GM12864 (cell line): ENCODE measurements at regions not wholly inside any gene's neighbourhood (a gene's known extent, or its start where the extent isn't known, plus 50 kb on each side); places are given as distances from the start of the nearest gene placed in this dataset.
"Not testable (repeated sequence)": the region's sequence is repeated elsewhere in the genome, so short reads cannot be mapped to it uniquely, and the experiment has no call there.

Experiments used
- DNase-seq: peaks from one replicate; pipeline ENCODE4 v3.0.0-alpha.2; 2011; ENCODE audit warnings: low read depth
- H3K4me3 ChIP-seq: 2 replicates; pipeline ENCODE4 v1.5.1; 2011; ENCODE audit warnings: mild to moderate bottlenecking, low read depth, low read length, control low read depth
- TF ChIP-seq, protein P1 (sequence below): IDR thresholded peaks from 2 replicates; pipeline ENCODE4 v1.5.1; 2011; ENCODE audit warnings: low read depth, mild to moderate bottlenecking, moderate library complexity, low read length, control low read depth, inconsistent platforms; ENCODE audit errors: missing control alignments

DNA sequence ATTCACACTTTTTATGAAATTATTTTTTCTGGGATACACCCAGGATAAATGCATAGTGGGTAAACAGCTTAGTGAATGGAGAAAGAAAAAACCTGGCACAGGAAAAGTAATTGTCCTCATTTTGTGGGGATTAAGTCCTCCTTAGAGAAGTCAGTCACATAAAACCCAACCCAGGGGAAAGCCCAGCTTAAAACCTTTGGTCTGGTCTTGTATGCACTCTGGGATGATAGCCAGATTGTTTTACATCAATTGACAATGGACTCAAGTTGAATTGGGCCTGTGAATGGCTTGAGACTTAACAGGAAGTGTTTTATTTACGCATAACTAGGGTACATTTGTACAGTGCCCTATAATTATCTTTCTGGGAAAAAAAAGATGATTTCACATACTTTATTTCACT is 561.3 kb upstream of the GRIA3 start:
- TF ChIP-seq, protein P1, sequence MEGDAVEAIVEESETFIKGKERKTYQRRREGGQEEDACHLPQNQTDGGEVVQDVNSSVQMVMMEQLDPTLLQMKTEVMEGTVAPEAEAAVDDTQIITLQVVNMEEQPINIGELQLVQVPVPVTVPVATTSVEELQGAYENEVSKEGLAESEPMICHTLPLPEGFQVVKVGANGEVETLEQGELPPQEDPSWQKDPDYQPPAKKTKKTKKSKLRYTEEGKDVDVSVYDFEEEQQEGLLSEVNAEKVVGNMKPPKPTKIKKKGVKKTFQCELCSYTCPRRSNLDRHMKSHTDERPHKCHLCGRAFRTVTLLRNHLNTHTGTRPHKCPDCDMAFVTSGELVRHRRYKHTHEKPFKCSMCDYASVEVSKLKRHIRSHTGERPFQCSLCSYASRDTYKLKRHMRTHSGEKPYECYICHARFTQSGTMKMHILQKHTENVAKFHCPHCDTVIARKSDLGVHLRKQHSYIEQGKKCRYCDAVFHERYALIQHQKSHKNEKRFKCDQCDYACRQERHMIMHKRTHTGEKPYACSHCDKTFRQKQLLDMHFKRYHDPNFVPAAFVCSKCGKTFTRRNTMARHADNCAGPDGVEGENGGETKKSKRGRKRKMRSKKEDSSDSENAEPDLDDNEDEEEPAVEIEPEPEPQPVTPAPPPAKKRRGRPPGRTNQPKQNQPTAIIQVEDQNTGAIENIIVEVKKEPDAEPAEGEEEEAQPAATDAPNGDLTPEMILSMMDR: no peak
- no peak for DNase-seq
- no peak overlapping the region for H3K4me3 ChIP-seq

DNA sequence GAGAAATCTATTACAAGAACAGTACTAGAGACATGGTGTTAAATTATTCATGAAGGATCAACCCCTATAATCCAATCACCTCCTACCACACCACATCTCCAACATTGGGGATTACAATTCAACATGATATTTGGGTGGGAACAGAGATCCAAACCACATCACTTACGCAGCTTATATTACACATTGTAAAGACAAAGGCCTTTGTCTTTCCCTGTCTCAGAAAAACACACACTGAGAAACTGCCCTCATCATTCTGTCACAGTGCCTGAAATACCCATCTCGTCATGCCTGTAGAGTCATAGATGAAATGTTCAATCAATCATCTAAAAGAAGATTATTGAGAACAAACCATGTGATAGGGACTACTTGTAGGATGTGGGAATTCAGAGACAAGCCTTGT is 558.8 kb upstream of the GRIA3 start:
- no peak overlapping the region for H3K4me3 ChIP-seq
- no peak for DNase-seq
- TF ChIP-seq, protein P1: no peak

DNA sequence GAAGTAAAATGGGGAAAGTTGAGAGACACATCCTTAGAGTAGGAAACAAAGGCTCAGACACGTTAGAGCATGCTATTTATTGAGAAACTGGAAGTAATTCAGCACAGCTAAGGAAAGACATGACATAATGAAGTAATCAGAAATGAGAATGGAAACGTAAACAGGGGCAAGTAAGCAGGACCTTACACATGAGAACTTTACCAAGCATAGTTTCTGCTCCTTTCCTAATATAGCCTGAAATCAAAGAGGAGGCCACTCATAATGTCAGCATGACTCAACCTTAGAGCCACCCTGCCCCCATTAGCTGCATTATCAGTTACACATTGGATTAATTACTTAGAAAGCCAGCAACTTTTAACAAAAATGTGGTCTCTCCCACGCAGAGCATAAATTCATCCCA is 558.3 kb upstream of the GRIA3 start:
- no peak overlapping the region for H3K4me3 ChIP-seq
- TF ChIP-seq, protein P1: no peak
- DNase-seq: no peak

DNA sequence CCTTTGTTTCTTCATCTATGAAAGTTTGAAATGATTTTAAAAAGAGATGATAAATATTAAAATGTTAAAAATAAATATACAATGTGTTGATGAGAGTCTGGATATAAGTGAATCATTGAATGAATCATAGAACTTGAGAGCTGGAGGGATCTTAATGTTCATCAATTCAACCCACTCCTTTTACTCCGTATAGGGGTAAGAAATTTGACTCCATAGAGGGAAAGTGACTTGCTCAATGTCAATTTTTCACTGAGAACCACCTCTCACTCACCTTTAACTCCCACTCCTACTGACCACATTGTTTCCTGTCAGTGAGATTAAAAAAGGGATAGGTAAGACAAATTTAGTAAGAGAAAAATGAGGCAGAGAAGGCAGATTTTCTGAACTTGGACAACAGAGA is 557.2 kb upstream of the GRIA3 start:
- DNase-seq: no peak
- TF ChIP-seq, protein P1: no peak
- no peak overlapping the region for H3K4me3 ChIP-seq

DNA sequence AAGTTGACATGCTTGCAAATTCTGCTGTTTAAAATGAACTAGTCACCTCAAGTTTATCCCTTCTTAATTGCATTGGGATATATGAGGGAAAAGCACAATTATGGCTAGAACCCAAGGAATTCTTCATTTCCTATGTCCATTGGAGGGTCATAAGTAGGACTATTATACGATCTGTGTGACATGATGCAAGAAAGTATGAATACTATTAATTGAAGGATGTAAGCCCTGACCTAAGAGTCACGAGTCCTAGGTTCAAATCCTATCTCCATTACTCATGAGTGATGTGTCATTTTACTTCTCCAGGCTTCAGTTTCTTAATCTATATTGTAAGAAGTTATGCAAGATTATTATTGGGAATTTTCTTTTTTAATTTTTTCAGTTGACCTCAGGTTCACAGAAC is 542.9 kb upstream of the GRIA3 start:
- DNase-seq: no peak
- no peak overlapping the region for H3K4me3 ChIP-seq
- TF ChIP-seq, protein P1: no peak

DNA sequence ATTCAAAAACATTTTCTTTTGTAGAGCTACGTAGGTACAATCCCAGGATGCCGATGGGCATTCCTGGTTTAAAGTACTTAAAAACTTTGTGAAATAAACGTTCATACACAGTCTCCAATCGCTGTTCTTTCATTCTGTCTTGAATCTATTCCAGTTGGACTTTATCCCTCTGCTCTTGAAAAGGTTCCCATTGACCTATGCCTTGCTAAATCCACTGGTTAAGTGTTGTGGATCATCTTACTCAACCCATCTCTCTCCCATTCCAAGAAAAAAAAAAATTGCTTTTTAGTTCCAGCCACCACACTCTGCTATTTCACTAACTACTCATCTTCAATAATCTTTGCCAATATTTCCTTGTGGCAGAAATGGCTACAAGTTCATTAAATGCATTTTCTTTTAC is 542.3 kb upstream of the GRIA3 start:
- TF ChIP-seq, protein P1: no peak
- DNase-seq: no peak
- no peak overlapping the region for H3K4me3 ChIP-seq

DNA sequence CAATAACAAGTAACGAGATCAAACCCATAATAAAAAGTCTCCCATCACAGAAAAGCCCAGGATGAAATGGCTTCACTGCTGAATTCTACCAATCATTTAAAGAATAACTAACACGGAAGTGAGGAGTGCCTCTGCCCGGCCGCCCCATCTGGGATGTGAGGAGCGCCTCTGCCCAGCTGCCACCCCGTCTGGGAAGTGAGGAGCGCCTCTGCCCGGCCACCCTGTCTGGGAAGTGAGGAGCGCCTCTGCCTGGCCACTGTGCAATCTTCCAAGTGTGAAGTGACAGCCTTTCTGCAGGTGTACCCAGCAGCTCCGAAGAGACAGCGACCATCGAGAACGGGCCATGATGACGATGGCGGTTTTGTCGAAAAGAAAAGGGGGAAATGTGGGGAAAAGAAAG is 528.8 kb upstream of the GRIA3 start:
- H3K4me3 ChIP-seq, DNase-seq: not testable (repeated sequence)

DNA sequence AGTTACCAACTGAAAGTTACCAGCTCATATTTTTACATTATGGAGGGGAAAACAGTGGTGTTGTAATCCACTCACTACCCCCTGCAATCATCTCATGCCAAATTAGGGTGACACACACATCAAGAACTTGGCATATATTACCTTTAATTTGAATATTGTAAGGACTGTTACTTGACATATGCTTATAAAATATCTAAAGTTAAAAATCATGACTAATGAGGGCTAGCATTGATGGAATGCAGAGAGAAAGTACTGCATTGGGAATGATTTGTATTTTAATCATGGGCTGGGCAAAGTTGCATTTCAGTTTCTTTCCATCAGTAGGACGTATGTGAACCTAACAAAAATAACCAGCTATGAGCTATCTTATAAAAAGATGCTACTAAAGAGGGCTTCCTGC is 517.5 kb upstream of the GRIA3 start:
- no peak overlapping the region for H3K4me3 ChIP-seq
- TF ChIP-seq, protein P1: no peak
- DNase-seq: no peak
